Pons (tissue), 1 donor: ENCODE measurements at regions not wholly inside any gene's neighbourhood (a gene's known extent, or its start where the extent isn't known, plus 50 kb on each side); places are given as distances from the start of the nearest gene placed in this dataset.
"Not testable (repeated sequence)": the region's sequence is repeated elsewhere in the genome, so short reads cannot be mapped to it uniquely, and the experiment has no call there.

Experiments
- DNase-seq: peaks from one replicate; pipeline ENCODE4 v3.0.0-alpha.2; 2016; ENCODE audit warnings: low spot score

DNA sequence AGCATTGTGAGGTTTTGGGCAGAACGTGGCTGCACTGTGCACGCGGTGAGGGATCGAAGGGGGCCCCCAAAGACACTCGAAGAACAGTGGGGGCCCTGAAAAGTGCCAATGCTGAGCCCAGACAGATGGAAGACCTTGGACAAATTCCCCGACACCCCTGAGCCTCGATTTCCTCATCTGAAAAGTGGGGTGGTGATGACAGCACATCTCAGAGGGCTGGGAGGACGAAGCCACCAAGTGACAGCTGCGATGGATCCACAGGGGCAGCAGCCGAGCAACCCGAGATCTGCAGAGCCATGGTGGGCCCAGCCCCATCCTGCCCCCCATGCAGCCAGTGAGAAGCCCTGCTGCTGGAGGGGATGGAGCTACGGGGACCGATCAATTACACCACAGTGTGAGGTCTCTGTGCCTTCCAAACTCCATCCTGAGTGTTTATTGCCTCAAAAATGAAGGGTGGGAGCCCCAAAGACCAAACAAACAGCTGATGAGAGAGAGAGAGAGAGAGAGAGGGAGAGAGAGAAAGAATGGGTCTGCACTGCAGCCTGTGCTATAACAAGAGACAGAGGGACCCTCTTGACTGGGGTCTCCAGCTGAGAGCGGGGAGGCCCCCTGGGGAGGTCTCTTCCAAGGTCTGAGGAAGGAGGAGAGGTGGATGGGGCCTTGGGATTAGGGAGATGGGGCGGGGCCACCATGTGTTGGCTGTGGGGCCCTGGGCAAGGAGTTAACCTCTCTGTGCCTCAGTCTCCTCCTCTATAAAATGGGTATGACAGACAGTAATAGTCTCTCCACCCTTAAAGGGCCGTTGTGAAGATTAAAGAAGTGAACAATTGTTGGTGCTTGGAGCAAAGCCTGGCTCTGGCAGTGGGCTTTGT lies 134.4 kb upstream of the IER5L start:
- DNase-seq = no peak

DNA sequence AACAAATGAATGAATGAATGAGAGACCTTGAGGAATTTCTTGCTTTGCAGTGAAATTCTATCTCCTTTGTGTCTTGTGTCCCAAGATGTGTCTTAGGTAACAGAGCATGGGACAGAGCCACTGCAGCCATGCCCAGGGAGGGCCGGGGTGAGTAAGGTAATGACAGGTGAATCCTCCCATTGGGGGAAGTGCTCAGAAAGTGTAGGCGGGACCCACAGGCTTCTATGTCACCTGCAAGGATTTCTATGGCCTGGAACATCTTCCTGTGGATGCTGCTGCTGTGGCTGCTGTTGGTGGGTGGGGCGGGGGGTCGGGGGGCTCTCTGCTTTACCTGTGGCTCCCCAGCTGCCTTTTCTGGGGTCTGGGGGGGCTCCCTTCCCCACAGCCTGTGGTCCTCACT lies 133.6 kb upstream of the IER5L start:
- no peak for DNase-seq

DNA sequence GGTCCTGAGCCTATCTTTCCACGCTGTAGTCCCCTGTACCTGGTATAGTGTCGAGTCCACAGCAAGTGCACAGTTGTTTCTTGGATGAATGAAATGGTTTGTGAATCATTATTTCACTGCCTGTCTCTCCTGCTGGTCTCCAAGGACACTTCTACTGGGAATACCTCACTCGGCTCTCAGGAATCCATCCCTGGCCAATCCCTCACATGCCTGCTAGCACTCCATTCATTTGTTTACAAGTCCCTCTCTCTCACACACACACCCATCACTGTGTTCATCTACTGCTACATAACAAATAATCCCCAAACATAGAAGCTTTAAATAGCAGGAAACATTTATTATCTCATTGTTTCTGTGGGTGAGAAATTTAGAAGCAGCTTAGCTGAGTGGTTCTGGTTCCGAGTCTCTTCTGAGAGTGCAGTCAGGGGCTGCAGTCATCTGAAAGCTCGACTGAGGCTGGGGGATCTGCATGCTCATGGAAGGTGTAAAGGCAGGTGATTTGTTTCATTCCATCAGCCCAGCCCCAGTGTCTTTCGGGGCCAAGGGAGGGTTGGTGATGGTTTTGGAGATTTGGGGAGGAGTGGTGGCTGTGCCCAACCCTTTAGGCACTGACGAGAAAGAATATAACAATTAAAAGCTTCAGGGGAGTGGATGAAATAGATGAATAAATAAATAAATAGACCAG lies 132.7 kb upstream of the IER5L start:
- DNase-seq = no peak

DNA sequence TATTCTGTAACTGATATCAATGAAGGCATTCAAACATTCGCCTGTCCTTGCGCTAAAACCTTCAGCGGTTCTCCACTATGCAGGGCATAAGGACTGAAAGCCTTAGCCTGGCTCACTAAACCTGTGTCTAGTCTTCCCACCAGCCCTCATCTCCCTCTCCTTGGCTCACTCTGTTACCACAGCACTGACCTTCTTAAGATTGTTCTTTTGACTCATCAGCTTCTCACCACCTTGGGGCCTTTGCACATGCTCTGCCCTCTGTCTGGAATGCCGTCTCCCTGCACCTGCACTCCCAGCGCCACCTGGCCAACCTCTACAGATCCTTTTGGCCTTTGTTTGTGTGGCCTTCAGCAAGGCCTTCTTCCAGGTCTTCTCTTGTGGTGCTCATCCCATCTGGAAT lies 131.8 kb upstream of the IER5L start:
- DNase-seq = no peak

DNA sequence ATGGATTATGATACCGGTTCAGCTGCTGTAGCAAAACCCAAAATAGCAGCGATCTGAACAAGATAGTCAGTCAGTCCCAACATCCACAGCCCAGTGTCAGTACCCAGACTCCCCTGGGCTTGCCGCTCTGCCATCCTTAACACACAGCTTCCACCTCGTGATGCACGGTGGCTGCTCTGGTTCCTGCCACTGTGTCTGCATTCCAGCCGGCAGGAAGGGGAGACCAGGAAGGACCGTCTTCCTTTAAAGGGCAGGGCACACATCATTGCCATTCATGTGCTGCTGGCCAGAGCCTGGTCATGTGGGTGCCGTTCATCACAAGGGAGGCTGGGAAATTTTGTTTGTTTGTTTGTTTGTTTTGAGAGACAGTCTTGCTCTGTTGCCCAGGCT lies 131.0 kb upstream of the IER5L start:
- DNase-seq = no peak

DNA sequence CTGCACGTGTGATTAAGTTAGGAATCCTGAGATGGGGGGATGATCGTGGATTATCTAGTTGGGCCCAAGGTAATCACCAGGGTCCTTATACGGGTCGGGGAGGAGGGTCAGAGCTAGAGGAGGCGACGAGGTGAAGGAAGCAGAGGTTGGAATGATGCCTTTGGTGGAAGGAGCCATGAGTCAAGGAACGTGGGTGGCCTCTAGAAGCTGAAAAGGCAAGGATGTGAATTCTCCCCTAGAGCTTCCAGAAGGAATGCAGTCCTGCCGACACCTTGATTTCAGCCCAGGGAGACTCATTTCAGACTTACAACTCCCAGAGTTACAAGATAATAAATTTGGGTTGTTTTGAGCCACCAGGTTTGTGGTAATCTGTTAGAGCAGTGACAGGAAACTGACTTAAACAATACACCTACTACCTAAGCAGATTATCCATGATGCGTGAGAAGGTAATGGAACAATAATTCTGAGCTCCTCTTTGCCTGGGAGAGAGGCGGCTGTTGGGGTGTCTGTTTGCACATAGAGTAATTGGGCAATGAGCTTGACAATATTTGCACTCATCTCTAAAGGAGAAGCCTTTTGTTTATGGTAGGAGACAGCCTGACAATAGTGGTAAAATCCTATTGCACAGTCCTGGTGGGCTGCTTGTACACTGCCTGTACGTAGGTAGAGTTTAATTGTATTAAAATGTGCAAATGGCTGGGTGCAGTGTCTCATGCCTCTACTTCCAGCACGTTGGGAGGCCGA lies 129.3 kb upstream of the IER5L start:
- DNase-seq = no peak

DNA sequence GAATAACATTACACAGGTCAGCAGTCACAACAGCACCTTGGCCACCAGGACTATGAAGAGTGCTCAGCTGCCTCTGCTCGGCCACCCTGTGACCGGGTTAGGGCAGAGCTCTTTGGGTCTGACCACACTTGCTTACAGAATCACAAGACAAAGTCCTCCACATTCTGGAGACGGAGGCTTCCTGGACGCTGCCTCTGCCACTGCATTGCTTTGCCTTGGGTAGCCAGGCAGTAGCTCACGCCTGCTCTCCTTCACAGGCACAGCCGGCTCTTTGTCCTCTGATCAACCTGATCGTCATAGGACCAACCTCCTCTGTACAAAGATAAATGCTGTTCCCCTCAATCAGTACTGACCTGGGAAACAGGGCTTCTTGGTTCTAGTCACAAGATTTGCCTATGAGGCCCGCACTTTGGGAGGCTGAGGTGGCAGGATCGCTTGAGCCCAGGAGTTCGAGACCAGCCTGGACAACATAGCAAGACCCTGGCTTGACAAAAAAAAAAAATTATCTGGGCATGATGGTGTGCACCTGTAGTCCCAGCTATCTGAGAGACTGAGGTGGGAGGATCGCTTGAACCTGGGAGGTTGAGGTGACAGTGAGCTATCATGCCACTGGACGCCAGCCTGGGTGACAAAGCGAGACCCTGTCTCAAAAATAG lies 128.4 kb upstream of the IER5L start:
- DNase-seq = no peak

DNA sequence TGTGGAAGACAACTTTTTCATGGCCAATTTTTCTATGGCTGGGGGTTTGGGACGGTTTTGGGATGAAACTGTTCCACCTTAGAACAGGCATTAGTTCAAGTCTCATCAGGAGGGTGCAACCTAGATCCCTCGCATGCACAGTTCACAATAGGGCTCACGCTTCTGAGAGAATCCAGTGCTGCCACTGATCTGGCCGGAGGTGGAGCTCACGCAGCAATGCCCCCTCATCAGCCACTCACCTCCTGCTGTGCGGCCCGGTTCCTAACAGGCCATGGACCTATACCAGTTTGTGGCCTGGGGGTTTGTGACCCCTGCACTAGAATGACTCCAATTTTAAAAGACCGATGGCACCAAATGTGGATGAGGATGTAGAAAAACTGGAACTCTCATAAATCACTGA lies 127.2 kb upstream of the IER5L start:
- no peak for DNase-seq

DNA sequence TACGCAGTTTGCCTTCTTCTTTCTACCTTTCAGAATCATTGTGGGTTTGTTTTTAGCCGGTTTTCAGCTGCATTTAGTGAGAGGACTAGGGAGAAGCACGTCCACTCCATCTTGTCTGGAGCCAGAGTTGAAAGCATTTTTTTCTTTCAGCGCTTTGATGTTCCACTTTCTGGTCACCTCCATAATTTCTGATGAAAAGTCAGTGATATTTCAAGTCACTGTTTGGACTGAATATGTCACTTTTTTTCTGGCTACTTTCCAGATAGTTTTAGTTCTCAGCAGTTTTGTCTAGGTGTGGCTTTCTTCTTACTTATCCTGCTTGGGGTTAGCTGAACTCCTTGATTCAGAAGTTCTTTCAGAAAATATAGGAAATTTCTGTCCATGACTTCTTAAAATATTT lies 123.9 kb upstream of the IER5L start:
- no peak for DNase-seq

DNA sequence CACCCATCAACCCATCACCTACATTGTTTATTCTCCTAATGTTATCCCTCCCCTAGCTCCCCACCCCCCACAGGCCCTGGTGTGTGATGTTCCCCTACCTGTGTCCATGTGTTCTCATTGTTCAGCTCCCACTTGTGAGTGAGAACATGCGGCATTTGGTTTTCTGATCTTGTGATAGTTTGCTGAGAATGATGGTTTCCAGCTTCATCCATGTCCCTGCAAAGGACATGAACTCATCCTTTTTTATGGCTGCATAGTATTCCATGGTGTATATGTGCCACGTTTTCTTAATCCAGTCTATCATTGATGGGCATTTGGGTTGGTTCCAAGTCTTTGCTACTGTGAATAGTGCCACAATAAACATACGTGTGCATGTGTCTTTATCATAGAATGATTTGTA lies 118.1 kb upstream of the IER5L start:
- DNase-seq = not testable (repeated sequence)

DNA sequence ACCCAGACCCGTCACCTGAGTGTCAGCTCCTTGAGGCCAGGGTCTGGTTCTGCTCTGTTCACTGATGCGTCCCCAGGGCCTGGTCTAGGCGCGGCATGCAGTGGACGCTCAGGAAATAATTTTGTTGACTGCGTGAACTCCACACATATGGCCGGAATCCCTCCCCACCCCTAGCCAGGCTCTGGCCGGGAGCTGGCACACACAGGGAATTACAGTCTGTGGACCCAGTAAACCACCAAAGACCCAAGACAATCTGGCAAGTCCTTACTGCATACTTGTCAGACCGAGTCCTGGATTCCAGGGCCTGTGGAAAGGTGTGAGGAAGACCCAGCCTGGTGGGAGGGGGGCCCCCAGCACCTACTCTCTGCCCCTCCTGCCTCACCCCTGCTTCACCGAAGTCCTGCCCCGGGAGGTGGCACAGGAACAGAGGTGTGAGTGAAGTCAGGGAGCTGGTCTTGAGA lies 113.0 kb upstream of the IER5L start:
- DNase-seq = no peak

DNA sequence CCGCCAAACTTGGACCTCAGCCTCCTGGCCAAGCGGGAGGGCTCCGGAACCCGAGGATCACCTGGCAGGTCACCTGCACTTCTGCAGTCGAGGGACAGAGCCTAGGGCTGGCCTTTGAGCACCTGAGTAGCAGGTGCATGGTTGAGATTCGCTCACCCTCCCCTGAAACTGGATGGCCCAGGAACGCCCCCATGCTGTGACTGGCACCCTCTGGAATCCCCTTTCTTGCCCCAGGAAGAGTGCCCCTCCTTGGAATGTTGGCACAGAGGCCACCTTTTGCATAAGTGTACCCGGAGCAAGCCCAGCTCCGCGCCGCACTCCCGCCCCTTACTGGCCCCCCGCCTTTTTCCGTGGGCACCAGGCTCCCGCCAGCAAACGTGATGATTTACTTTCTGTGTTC lies 112.5 kb upstream of the IER5L start:
- DNase-seq = no peak

DNA sequence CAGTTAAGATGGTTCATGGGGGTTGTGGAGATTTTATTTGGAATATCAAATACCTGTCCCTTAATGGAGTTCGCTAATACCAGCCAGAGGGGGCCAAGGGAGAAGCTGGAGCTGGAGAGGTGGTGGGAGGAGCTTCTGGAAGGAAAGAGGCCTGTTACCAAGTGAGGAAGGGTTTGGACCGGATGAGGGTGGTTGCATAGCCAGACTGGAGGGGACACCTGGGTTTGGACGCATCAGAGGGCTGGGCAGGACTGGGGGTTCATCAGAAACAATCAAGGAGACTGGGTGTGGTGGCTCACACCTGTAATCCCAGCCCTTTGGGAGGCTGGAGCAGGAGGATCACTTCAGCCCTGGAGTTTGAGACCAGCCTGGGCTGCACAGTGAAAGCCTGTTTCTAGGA lies 111.8 kb upstream of the IER5L start:
- DNase-seq = no peak

DNA sequence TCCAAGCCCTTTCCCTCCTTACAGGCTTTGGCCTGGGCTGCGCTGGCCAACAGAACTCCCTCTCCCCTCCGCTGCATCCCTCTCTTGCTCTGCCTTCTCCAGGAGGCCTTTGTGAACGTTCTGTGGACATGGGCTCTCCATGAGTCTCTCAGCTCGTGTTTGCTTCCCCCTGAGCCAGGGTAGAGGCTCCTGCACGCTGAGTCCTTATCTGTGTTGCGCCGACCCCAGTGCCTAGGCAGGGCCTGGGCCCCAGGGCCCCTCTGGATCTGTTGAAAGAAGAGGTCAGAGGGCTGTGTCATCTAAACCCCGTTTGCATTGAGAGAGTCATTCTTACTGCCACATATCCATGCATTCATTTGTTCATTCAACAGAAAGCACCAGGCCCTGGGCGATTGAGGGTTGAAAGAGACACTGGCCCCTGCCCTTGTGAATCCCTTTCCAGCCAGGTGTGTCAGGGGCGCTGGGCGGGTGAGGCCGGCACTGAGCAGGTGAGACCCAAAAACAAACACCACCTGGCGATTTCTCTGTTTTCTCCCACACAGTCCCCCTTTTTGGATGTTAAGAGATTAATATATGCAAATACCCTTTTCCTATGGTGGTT lies 111.2 kb upstream of the IER5L start:
- no peak for DNase-seq

DNA sequence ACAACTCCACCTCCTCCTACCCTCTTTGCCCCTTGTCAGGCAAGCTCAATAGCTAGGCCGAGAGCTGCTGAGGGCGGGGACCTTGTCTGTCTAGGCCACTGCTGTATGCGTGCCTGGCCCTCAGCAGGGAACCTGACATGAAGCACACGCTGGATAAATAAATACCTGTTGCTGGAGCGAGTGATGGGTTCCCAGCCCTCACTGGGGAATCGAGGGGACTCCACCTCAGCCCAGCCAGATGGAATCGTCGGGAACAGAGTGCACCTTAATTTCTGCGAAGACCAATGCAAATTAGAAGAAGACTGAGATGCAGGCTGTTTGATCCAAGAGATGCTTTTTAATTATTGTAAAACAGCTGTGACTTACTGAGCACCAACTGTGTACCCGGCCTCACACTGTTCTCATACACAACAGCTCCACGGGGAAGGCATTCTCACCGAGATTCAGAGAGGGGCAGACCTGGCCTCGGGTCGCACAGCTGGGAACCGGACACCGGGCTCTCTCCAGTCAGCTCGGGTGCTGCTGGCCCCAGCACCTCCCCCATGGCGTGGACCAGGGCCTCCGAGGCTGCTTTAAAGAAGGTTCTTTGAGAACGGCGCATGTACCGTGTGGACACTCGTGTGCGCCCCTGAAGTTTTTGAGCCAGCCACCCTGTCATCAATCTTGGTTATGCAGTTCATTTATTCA lies 109.7 kb upstream of the IER5L start:
- no peak for DNase-seq

DNA sequence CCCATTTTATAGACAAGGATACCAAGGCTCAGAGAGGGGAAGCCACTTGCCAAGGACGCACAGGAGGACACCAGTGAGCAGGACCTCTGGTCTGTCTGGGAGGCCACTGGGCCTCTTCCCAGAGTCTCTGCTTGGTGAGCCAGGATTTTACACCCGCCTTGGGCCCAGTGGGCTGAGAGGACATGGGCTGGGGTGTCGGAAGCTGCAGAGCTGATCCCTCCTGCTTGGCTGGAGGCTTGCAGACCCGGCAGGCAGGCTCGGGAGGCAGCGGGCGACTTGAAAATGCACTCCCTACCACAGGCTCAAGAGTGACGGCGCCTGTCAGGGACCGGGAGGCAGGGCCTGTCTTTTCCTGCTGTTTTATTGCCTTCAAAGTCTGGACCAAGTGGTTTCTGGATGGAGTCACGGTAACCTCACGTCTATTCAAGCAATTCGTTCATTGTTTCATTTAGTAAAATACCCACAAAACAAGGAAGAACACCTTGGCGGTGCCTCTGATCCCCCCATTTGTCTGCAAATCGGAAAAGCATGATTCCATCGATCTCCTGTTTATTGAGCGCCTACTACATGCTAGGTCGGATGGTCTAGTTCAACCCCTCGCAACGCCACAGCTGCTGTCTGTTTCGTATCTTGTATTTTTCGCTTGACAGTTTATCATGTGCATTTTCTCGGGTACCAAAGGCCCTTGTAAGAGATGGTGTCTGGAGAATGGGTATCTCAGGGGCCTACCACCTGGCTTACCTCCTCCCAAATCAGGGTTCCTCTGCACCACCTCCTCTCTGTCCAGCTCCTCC lies 108.1 kb upstream of the IER5L start:
- no peak for DNase-seq

DNA sequence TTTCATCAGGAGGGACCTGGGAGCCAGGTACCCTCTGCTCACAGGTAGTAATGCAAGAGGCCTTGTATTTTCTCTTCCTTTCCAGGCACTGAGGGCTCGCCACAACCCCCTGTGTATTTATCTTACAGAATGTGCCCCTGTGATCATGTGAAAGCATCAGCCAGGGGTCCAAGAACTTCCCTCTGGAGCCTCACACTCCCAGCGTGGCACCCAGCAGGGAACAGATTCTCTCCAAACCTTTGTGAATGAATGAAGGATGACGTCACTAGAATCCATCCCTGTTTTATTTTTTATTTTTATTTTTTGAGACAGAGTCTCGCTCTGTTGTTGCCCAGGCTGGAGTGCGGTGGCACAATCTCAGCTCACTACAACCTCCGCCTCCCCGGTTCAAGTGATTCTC lies 107.3 kb upstream of the IER5L start:
- no peak for DNase-seq

DNA sequence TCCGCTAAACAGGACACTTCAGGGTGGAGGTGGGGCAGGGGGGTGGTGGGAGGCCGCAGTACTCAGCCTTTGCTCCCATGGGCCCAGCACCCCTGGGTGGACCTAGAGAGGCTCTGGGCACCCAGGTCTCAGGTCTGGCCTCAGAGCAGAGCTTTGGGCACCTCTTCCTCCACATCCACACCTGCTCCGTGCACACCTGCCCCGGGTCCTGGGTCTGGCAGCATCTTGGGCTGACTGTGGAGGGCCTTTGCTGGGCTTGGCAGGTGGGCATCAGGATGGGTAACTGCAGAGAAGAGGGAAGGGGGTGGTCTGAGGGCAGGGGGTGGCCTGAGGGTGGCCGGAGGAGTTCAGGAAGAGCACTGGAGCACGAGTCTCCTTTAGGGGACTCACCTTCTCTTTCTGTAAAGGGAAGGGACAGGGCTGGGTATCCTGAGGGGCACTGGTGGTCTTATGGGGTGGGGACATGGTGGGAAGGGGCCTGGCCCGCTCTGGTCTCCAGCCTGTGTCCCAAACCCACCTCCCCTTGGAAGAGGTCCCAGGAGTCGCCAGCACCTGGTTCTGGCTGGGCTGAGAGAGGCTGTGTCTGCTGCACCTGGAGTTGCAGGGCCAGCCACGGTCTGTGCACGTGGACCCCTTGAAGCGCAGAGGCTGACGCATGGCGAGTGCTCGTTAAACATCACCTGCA lies 106.7 kb upstream of the IER5L start:
- no peak for DNase-seq

DNA sequence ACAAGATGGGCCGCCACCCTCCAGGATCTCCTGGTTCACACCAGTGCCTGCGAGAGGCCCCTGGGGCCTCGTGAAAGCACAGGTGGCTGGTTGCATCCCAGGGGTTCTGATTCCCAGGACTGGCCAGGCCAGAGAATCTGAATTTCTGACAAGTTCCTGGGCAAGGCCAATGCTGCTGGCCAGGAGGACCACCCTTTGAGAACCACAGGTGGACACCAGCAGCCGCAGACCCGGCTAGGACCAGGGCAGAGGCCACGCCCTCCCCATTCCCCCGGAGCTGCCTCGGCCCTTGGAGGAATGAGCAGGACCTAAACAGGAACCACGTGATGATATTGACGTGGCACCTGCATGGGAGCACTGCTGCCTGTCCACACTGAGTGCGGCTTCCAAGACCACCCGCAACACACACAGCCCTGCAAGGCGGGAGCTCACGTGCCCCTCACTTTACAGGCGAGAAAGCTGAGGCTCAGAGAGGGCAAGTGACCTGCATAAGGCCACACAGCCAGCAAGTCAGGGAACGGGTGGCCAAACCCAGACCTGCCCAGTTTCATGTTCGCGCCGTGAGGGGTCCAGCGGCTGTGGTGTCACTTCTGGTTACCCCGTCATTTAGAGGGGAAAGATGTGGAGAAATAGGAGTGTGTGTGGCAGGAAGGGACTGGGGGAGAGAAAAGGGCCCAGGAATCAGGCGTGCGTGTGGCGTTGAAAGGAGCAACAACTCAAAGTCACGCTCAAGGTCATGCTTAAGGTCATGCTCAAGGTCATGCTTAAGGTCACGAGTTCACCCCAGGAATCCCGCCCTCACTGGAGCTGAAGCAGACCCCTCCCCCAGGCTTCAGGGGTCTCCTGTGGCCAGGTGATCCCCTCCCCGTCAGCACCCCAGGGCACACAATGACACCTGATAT lies 105.9 kb upstream of the IER5L start:
- no peak for DNase-seq
